Effector memory CD8-positive, alpha-beta T cell (primary cell): ENCODE measurements at regions not wholly inside any gene's neighbourhood (a gene's known extent, or its start where the extent isn't known, plus 50 kb on each side); places are given as distances from the start of the nearest gene placed in this dataset.
A peak's percentile ranks its signal among the peaks of the same experiment; 100 is the strongest.

Experiments used
- ATAC-seq: fragments of 150-1000 bp; cut with Tn5 transposase; replicated peaks from 2 replicates; pipeline ENCODE4 v1.10.0; 2021; ENCODE audit warnings: mild to moderate bottlenecking, moderate library complexity
- DNase-seq, 3 experiments: peaks; one replicate each; pipeline ENCODE4 v3.0.0; 2021
- H3K27ac Mint-ChIP-seq, 2 donors: one replicate each; pipeline ENCODE4 v1.8.0; 2022; ENCODE audit warnings: mild to moderate bottlenecking in 2 of 2, mixed read lengths in 2 of 2, moderate library complexity in 2 of 2
- H3K27me3 Mint-ChIP-seq, 2 donors: one replicate each; pipeline ENCODE4 v1.8.0; 2022; ENCODE audit warnings: mixed read lengths in 2 of 2
- H3K36me3 Mint-ChIP-seq: one replicate; pipeline ENCODE4 v1.8.0; 2022; ENCODE audit warnings: mild to moderate bottlenecking, moderate library complexity, mixed read lengths; ENCODE audit not compliant: insufficient read depth
- H3K4me1 Mint-ChIP-seq, 2 donors: one replicate each; pipeline ENCODE4 v1.8.0; 2022; ENCODE audit warnings: low read depth in 2 of 2, mixed read lengths in 2 of 2
- H3K4me3 Mint-ChIP-seq, 2 donors: one replicate each; pipeline ENCODE4 v1.8.0; 2022; ENCODE audit warnings: mild to moderate bottlenecking in 2 of 2, mixed read lengths in 2 of 2, moderate library complexity in 2 of 2
- H3K9me3 Mint-ChIP-seq, 2 donors: one replicate each; pipeline ENCODE4 v1.8.0; 2022; ENCODE audit warnings: mixed read lengths in 2 of 2

DNA sequence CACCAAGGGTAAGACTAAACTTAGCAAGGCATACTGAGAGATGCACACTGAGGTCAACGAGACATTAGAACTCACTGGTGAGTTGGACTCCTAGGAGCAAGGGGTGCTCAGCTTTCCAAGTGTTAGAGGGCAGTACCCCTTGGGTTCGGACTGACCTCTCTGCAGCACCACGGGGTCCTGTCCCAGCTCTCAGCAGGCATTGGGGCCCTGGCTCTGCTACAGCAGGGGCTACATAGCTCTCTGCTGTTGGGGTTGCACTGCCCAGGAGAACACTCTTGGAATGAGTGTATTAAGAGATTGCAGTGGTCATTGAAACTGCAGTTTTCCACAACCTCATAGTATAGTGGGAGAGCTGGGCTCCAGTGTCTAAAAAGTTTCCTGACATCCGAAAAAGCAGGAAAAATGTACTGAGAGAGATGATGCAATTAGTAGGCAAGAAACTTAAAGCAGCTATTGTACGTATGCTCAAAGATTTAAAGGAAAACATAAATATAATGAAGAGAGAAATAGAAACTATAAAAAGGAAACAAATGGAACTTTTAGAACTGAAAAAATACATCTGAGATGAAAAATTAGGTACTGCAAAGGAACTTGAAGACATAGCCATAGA, 132.5 kb upstream of the MAX start:
- Mint-ChIP-seq H3K9me3 (no peaks in the 10 kb centered on the region), H3K36me3 (no peaks in the 10 kb centered on the region)
- no peak for ATAC-seq

DNA sequence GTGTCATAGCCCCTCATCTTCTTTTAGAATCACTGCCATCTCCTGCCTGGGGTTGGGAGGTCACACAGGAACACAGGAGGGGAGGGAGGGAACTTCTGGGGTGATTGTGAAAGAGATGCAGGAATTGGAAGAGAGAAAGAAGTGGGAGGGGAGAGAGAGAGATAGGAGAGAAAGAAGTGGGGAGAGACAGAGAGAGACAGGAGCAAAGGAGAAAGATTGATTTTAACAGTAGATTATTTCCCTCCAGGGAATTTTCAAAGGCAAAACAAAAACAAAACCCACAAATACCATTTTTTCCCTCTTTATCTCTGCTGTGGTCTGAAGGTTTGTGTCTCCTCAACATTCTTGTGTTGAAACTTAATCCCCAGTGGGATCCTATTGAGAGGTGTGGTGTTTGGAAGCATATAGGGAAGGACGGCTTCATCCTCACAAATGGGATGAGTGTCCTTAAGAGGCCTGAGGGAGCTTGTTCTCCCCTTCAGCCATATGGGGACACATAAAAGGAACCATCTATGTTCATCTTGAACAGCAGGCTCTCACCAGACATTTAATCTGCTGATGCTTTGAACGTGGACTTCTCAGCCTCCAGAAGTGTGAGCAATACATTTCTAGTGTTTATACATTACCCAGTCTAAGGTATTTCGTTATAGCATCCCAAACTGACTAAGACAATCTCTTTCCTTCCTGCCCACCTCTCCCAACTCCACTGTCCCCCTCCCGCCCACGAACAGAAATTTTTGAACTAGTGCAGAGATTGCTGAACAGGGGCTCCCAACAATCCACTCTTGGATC, 134.9 kb upstream of the MAX start:
- Mint-ChIP-seq H3K9me3 (no peaks in the 10 kb centered on the region), H3K27me3 (no peaks in the 10 kb centered on the region), H3K4me3 (no peak overlapping the region), H3K4me1 (no peaks in the 10 kb centered on the region), H3K27ac (no peak overlapping the region), H3K36me3 (no peaks in the 10 kb centered on the region)
- ATAC-seq = no peak
- DNase-seq = no peak

More for the DNA sequence above, 132.5 kb upstream of the MAX start:
- DNase-seq = no peak
- no peaks in the 10 kb centered on the region for H3K27me3 Mint-ChIP-seq
- H3K27ac Mint-ChIP-seq = no peak overlapping the region
- H3K4me3 Mint-ChIP-seq = no peak overlapping the region
- H3K4me1 Mint-ChIP-seq = peaks cover 0 to 4% of the 10 kb centered on the region in 2 donors

DNA sequence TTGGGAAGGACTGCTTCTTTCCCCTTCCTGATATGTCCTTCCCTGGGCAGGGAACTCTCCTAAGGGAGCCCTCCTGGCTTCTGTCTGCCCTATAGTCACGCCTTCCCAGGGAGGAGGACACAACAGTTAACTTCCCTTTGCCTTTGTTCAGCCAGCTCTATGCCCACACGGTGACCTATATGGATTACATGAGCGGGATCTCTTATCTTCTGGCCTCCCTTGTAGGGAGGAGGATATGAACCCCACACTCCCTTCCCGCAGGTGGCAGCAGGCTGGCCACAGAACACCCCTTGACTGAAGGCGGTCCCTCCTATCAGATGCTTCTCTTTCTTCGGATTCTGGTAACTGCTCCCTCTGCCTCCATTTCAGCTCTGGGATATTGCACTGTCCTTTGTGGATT, 135.6 kb upstream of the MAX start:
- ATAC-seq = no peak
- Mint-ChIP-seq H3K9me3 (no peaks in the 10 kb centered on the region), H3K36me3 (no peaks in the 10 kb centered on the region), H3K4me3 (no peak overlapping the region), H3K27me3 (no peaks in the 10 kb centered on the region), H3K4me1 (no peaks in the 10 kb centered on the region), H3K27ac (no peak overlapping the region)
- no peak for DNase-seq

- DNase-seq = no peak
- Mint-ChIP-seq H3K4me1 (no peaks in the 10 kb centered on the region), H3K9me3 (no peaks in the 10 kb centered on the region), H3K36me3 (no peaks in the 10 kb centered on the region), H3K27me3 (no peaks in the 10 kb centered on the region), H3K27ac (peak overlapping the region in 1 of 2 donors; percentile 47), H3K4me3 (no peak overlapping the region)
- no peak for ATAC-seq
Observed at GRCh38 chr14:65238456-65238855, 136.1 kb upstream of the MAX start.

- ATAC-seq (no peak), DNase-seq (no peak)
- no peaks in the 10 kb centered on the region for H3K4me1 Mint-ChIP-seq
- no peak overlapping the region for H3K27ac Mint-ChIP-seq
- no peaks in the 10 kb centered on the region for H3K27me3 Mint-ChIP-seq
- H3K9me3 Mint-ChIP-seq = no peaks in the 10 kb centered on the region
- no peak overlapping the region for H3K4me3 Mint-ChIP-seq
- H3K36me3 Mint-ChIP-seq = no peaks in the 10 kb centered on the region
Observed at GRCh38 chr14:65239143-65239937, 137.0 kb upstream of the MAX start.

- no peak overlapping the region for H3K4me3 Mint-ChIP-seq
- no peak for DNase-seq
- H3K4me1 Mint-ChIP-seq = no peaks in the 10 kb centered on the region
- H3K36me3 Mint-ChIP-seq = no peaks in the 10 kb centered on the region
- no peak overlapping the region for H3K27ac Mint-ChIP-seq
- H3K9me3 Mint-ChIP-seq = no peaks in the 10 kb centered on the region
- no peak for ATAC-seq
- H3K27me3 Mint-ChIP-seq = no peaks in the 10 kb centered on the region
Observed at GRCh38 chr14:65239938-65240296, 137.6 kb upstream of the MAX start.

DNA sequence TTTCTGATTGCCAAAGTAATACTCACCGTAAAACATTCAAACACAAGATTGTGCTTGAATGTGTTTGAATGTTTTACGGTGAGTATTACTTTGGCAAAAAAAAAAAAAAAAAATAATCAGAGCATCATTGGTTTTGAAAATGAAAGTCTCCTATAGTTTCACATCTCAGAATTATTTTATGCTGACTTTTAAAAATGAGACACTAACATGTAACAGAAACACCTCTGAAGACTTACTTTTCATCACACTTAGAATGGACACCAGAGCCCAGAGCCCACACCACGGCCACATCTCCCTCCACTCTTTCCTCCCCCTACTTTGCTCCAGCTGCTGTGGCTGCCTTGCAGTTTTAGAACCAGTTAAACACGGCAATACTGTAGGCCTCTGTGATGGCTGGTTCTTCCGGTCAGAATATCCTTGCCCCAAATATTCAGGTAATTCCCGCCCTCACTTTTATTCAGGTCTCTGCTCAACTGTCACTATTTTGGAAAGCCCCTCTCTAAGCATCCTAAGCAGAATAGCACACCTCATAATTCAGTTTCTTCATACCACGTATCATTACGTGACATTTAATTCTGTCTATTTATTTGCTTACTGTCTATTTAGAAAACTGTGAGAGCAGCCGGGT, 138.9 kb upstream of the MAX start:
- no peaks in the 10 kb centered on the region for H3K9me3 Mint-ChIP-seq
- no peaks in the 10 kb centered on the region for H3K27me3 Mint-ChIP-seq
- ATAC-seq (peak; percentile 22), DNase-seq (no peak)
- no peaks in the 10 kb centered on the region for H3K4me1 Mint-ChIP-seq
- peak overlapping the region in 1 of 2 donors; percentile 44 for H3K27ac Mint-ChIP-seq
- H3K4me3 Mint-ChIP-seq = no peak overlapping the region
- no peaks in the 10 kb centered on the region for H3K36me3 Mint-ChIP-seq

- Mint-ChIP-seq H3K27me3 (no peaks in the 10 kb centered on the region), H3K4me1 (no peaks in the 10 kb centered on the region)
Observed at GRCh38 chr14:65242732-65243134, 140.4 kb upstream of the MAX start.

DNA sequence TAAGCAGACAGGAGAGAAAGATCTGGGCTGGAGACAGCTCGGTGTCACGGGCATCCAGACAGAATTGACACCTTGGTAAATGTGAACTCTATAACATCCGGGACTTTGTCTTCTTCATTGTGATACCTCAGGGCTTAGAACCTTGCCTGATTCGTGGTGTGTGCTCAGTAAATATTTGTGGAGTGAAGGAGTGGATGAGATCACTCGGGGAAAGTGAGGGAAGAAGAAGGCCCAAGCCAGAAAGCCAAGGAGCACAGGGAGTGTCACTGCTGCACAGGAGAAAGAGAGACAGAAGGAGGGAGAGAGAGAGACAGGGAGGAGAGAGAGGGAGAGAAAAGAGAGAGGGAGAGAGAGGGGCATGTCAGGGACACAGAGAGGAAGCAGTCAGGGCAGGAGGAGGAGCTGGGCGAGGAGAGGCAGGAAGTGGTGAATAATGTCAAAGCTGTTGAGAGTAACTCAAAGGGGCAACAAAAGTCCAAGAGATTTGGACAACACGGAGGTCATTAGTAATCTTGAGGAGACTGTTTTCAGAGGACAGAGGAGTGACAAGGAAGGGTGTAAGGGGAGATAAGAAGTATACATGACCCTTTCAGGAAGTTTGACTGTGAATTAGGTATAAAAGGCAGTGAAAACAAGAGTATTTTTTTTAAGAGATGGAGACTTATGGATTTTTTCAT, 141.6 kb upstream of the MAX start:
- DNase-seq (peak in 1 of 3 experiments; percentile 5), ATAC-seq (peak; percentile 49)
- Mint-ChIP-seq H3K4me3 (no peak overlapping the region), H3K36me3 (no peaks in the 10 kb centered on the region), H3K9me3 (no peaks in the 10 kb centered on the region), H3K4me1 (no peaks in the 10 kb centered on the region), H3K27me3 (no peaks in the 10 kb centered on the region), H3K27ac (no peak overlapping the region)

More at GRCh38 chr14:65242732-65243134, 140.4 kb upstream of the MAX start:
- DNase-seq = no peak
- no peak for ATAC-seq
- H3K4me3 Mint-ChIP-seq = no peak overlapping the region
- no peaks in the 10 kb centered on the region for H3K9me3 Mint-ChIP-seq
- no peaks in the 10 kb centered on the region for H3K36me3 Mint-ChIP-seq
- no peak overlapping the region for H3K27ac Mint-ChIP-seq

DNA sequence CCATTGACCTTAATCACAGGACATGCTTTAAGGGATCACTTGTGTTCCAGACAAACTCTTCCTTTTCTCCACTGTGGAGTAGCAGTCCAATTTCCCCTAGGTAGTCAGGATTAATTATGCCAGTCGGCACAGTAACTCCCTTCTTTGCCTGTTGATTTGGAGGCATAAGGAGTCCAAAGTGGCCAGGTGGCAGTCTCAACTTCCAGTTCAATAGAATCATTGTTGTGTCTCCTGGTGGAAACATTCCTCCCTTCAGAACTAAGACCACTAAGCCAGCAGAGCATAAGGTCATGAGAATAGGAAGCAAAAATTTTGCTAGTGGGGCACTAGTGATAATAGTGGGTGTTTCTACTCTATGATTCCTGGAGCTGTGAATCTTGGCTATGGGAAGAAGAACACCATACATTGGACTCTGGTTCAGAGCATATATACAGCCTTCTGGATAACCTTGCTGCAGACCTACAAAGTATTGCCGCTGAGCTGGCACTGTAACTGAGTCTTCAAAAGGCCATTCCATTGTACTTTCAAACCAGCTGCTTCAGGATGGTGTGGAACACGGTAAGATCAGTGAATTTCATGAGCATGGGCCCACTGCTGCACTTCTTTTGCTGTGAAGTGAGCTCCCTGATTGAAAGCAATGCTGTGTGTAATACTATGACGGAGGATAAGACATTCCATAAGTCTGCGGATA, 147.3 kb upstream of the MAX start:
- no peaks in the 10 kb centered on the region for H3K9me3 Mint-ChIP-seq

GRCh38 chr14:65250162-65250495, 147.8 kb upstream of the MAX start:
- Mint-ChIP-seq H3K4me1 (no peaks in the 10 kb centered on the region), H3K27ac (no peak overlapping the region), H3K27me3 (peaks cover 0 to 3% of the 10 kb centered on the region in 2 donors), H3K36me3 (no peaks in the 10 kb centered on the region), H3K4me3 (no peak overlapping the region), H3K9me3 (no peaks in the 10 kb centered on the region)
- DNase-seq (no peak), ATAC-seq (no peak)

More for the DNA sequence above, 147.3 kb upstream of the MAX start:
- H3K36me3 Mint-ChIP-seq = no peaks in the 10 kb centered on the region
- ATAC-seq = no peak
- no peaks in the 10 kb centered on the region for H3K4me1 Mint-ChIP-seq
- H3K4me3 Mint-ChIP-seq = no peak overlapping the region
- no peak for DNase-seq
- no peaks in the 10 kb centered on the region for H3K27me3 Mint-ChIP-seq
- H3K27ac Mint-ChIP-seq = no peak overlapping the region

GRCh38 chr14:65251213-65251612, 148.9 kb upstream of the MAX start:
- ATAC-seq (no peak), DNase-seq (no peak)
- Mint-ChIP-seq H3K4me1 (no peaks in the 10 kb centered on the region), H3K9me3 (no peaks in the 10 kb centered on the region), H3K4me3 (no peak overlapping the region), H3K27me3 (peaks cover 0 to 9% of the 10 kb centered on the region in 2 donors), H3K27ac (no peak overlapping the region), H3K36me3 (no peaks in the 10 kb centered on the region)
